ENCODE measurements at regions not wholly inside any gene's neighbourhood (a gene's known extent, or its start where the extent isn't known, plus 50 kb on each side); places are given as distances from the start of the nearest gene placed in this dataset.

- 83 to 92% (median 86%) methylated on average over 2 of the region's 2 CpGs for WGBS, 5 donors
- no peaks in the 10 kb centered on the region for H3K4me1 ChIP-seq
- H3K9me3 ChIP-seq = peaks cover 0 to 4% (median 0%) of the 10 kb centered on the region in 8 donors
- no peak for DNase-seq
- no peak for TF ChIP-seq POLR2AphosphoS5 (IDR thresholded peaks at IDR 0.05)
- TF ChIP-seq CTCF (IDR thresholded peaks at IDR 0.05 in 8 of 11, conservative IDR thresholded peaks at IDR 0.05 in 3 of 11) = no peak
- no peak for TF ChIP-seq POLR2A (IDR thresholded peaks at IDR 0.05)
- H3K27ac ChIP-seq = no peak overlapping the region
- no peak overlapping the region for H3K4me3 ChIP-seq
- intact Hi-C loops (cut with DNase I; ENCODE audit: low total_unique reads) = no loop called here
- H3K36me3 ChIP-seq = no peaks in the 10 kb centered on the region
- no peaks in the 10 kb centered on the region for H3K27me3 ChIP-seq (replicated peaks in 1 of 7)
Observed at GRCh38 chr5:114634517-114634916, 272.6 kb downstream of the KCNN2 start.

GRCh38 chr5:114612406-114612805, 250.5 kb downstream of the KCNN2 start:
- 61 to 67% (median 62%) methylated on average over 3 of the region's 3 CpGs for WGBS, 5 donors
- no peak overlapping the region for H3K27ac ChIP-seq
- no peaks in the 10 kb centered on the region for H3K27me3 ChIP-seq (replicated peaks in 1 of 7)
- no peak for DNase-seq
- intact Hi-C loops (cut with DNase I; ENCODE audit: low total_unique reads) = no loop called here
- TF ChIP-seq POLR2A (IDR thresholded peaks at IDR 0.05) = no peak
- TF ChIP-seq CTCF (IDR thresholded peaks at IDR 0.05 in 8 of 11, conservative IDR thresholded peaks at IDR 0.05 in 3 of 11) = no peak
- no peak for TF ChIP-seq POLR2AphosphoS5 (IDR thresholded peaks at IDR 0.05)
- H3K4me3 ChIP-seq = no peak overlapping the region
- no peaks in the 10 kb centered on the region for H3K4me1 ChIP-seq
- no peaks in the 10 kb centered on the region for H3K36me3 ChIP-seq
- H3K9me3 ChIP-seq = peaks cover 0 to 16% (median 7%) of the 10 kb centered on the region in 8 donors

GRCh38 chr5:114581136-114581535, 219.3 kb downstream of the KCNN2 start:
- Histone ChIP-seq H3K27me3 (replicated peaks in 1 of 7) (no peaks in the 10 kb centered on the region), H3K9me3 (peaks cover 0 to 26% (median 7%) of the 10 kb centered on the region in 8 donors), H3K4me1 (no peaks in the 10 kb centered on the region), H3K36me3 (no peaks in the 10 kb centered on the region), H3K4me3 (no peak overlapping the region), H3K27ac (no peak overlapping the region)
- no peak for TF ChIP-seq CTCF (IDR thresholded peaks at IDR 0.05 in 8 of 11, conservative IDR thresholded peaks at IDR 0.05 in 3 of 11)
- TF ChIP-seq POLR2A (IDR thresholded peaks at IDR 0.05) = no peak
- no peak for TF ChIP-seq POLR2AphosphoS5 (IDR thresholded peaks at IDR 0.05)
- intact Hi-C loops (cut with DNase I; ENCODE audit: low total_unique reads) = no loop called here
- 52 to 82% (median 67%) methylated on average over 2 of the region's 2 CpGs for WGBS, 5 donors
- no peak for DNase-seq

- Histone ChIP-seq H3K27ac (no peak overlapping the region), H3K36me3 (no peaks in the 10 kb centered on the region), H3K4me1 (no peaks in the 10 kb centered on the region), H3K9me3 (peaks cover 0 to 45% (median 28%) of the 10 kb centered on the region in 8 donors), H3K4me3 (no peak overlapping the region), H3K27me3 (replicated peaks in 1 of 7) (no peaks in the 10 kb centered on the region)
- intact Hi-C loops (cut with DNase I; ENCODE audit: low total_unique reads) = no loop called here
- WGBS, 5 donors = 69 to 84% (median 78%) methylated on average over 5 of the region's 5 CpGs
- DNase-seq = no peak
- TF ChIP-seq CTCF (IDR thresholded peaks at IDR 0.05 in 8 of 11, conservative IDR thresholded peaks at IDR 0.05 in 3 of 11) (no peak), POLR2A (IDR thresholded peaks at IDR 0.05) (no peak), POLR2AphosphoS5 (IDR thresholded peaks at IDR 0.05) (no peak)
Observed at GRCh38 chr5:114565871-114566270, 204.0 kb downstream of the KCNN2 start.
